B cell (primary cell): ENCODE measurements at regions not wholly inside any gene's neighbourhood (a gene's known extent, or its start where the extent isn't known, plus 50 kb on each side); places are given as distances from the start of the nearest gene placed in this dataset.

Experiments
- ATAC-seq: fragments of 200-7000 bp; cut with Tn5 transposase; one replicate; pipeline ENCODE4 v1.10.0; 2021; ENCODE audit warnings: low read depth, mild to moderate bottlenecking, moderate number of reproducible peaks, moderate library complexity
- CTCF ChIA-PET: fragments of 350-600 bp; sonication (Branson Sonifier 250); formaldehyde crosslinking; loops from one replicate; lab custom pipeline; 2021; ENCODE audit warnings: antibody characterized with exemption, inconsistent platforms; lab: Charles Lee
- POLR2A ChIA-PET: fragments of 350-600 bp; sonication (Branson Sonifier 250); formaldehyde crosslinking; loops from one replicate; lab custom pipeline; 2021; ENCODE audit warnings: antibody characterized with exemption; lab: Charles Lee
- DNase-seq: peaks from one replicate; pipeline ENCODE4 v3.0.0; 2013
- H2AFZ ChIP-seq: 2 replicates; pipeline ENCODE4 v1.6.1; 2012; ENCODE audit warnings: mild to moderate bottlenecking, low read depth, low read length; ENCODE audit not compliant: insufficient read depth, poor library complexity, severe bottlenecking
- H3K27ac ChIP-seq, 2 donors: 1 replicate in 1 of 2; 2 replicates in 1 of 2; pipeline ENCODE4 v1.5.1; 2012 to 2013; ENCODE audit warnings: low read length in 2 of 2, mild to moderate bottlenecking in 2 of 2, moderate library complexity in 1 of 2
- H3K27me3 ChIP-seq, 4 experiments: fragments of 200-600 bp in 1 of 4; sonication (generic) in 1 of 4; replicated peaks in 1 of 4; 1 replicate in 2 of 4; 2 replicates in 2 of 4; pipeline versions ENCODE4 v1.6.1 to v1.7.0; 2013 to 2016; ENCODE audit warnings: low read length in 3 of 4, mild to moderate bottlenecking in 2 of 4, mixed read lengths in 1 of 4, moderate library complexity in 1 of 4; ENCODE audit not compliant: insufficient read depth in 4 of 4, control insufficient read depth in 3 of 4; ENCODE audit errors: control extremely low read depth in 1 of 4
- H3K36me3 ChIP-seq, 2 experiments: replicated peaks in 1 of 2; 1 replicate in 1 of 2; 2 replicates in 1 of 2; pipeline versions ENCODE4 v1.6.1 to v1.7.1; 2013; ENCODE audit warnings: low read length in 1 of 2; ENCODE audit not compliant: insufficient read depth in 2 of 2, control insufficient read depth in 1 of 2; ENCODE audit errors: control extremely low read depth in 1 of 2, extremely low read depth in 1 of 2
- H3K4me1 ChIP-seq, 2 donors: fragments of 200-600 bp in 1 of 2; sonication (generic) in 1 of 2; 1 replicate in 1 of 2; 2 replicates in 1 of 2; pipeline versions ENCODE4 v1.5.1 to v1.6.1; 2013 to 2017; ENCODE audit warnings: low read length in 2 of 2; ENCODE audit not compliant: control insufficient read depth in 2 of 2, insufficient read depth in 2 of 2
- H3K4me2 ChIP-seq: replicated peaks from 2 replicates; pipeline ENCODE3; 2012; ENCODE audit warnings: mild to moderate bottlenecking, low read depth, low read length; ENCODE audit not compliant: poor library complexity, severe bottlenecking
- H3K4me3 ChIP-seq, 5 experiments: fragments of 200-600 bp in 1 of 5; sonication (generic) in 1 of 5; 1 replicate in 3 of 5; 2 replicates in 2 of 5; pipeline versions ENCODE4 v1.5.1 to v1.7.0; 2011 to 2016; ENCODE audit warnings: low read length in 4 of 5, mild to moderate bottlenecking in 4 of 5, low read depth in 2 of 5, control low read depth in 1 of 5, moderate library complexity in 1 of 5; ENCODE audit not compliant: insufficient read depth in 1 of 5; ENCODE audit errors: control extremely low read depth in 1 of 5, extremely low read depth in 1 of 5
- H3K79me2 ChIP-seq: fragments of 200-600 bp; sonication (generic); one replicate; pipeline ENCODE4 v1.6.0; 2016; ENCODE audit warnings: low read length; ENCODE audit not compliant: control insufficient read depth, insufficient read depth
- H3K9ac ChIP-seq: fragments of 200-600 bp; sonication (generic); 2 replicates; pipeline ENCODE4 v1.6.1; 2017; ENCODE audit warnings: mild to moderate bottlenecking, low read length, moderate library complexity
- H3K9me3 ChIP-seq, 3 donors: one replicate each; pipeline versions ENCODE4 v1.6.1 to v1.7.1; 2013; ENCODE audit warnings: low read length in 2 of 3; ENCODE audit not compliant: control insufficient read depth in 2 of 3, insufficient read depth in 1 of 3; ENCODE audit errors: control extremely low read depth in 1 of 3
- H4K20me1 ChIP-seq: 2 replicates; pipeline ENCODE4 v1.6.0; 2012; ENCODE audit warnings: mild to moderate bottlenecking, low read length; ENCODE audit not compliant: insufficient read depth, control insufficient read depth, poor library complexity, severe bottlenecking
- H3K27ac Mint-ChIP-seq: one replicate; pipeline ENCODE4 v1.8.0; 2021; ENCODE audit warnings: mixed read lengths
- H3K27me3 Mint-ChIP-seq: one replicate; pipeline ENCODE4 v1.8.0; 2021; ENCODE audit warnings: mixed read lengths
- H3K4me1 Mint-ChIP-seq: one replicate; pipeline ENCODE4 v1.8.0; 2021; ENCODE audit warnings: mixed read lengths
- H3K4me3 Mint-ChIP-seq: one replicate; pipeline ENCODE4 v1.8.0; 2021; ENCODE audit warnings: mixed read lengths
- H3K9me3 Mint-ChIP-seq: one replicate; pipeline ENCODE4 v1.8.0; 2022; ENCODE audit warnings: mixed read lengths; ENCODE audit not compliant: insufficient read depth
- CTCF ChIP-seq: fragments of 200-600 bp; IDR thresholded peaks from one replicate; pipeline ENCODE4 v1.8.0; 2022; ENCODE audit warnings: antibody characterized with exemption, mild to moderate bottlenecking
- EZH2 ChIP-seq: IDR thresholded peaks from 2 replicates; pipeline ENCODE4 v1.6.1; 2012; ENCODE audit warnings: borderline replicate concordance, low read depth, mild to moderate bottlenecking, moderate library complexity, low read length; ENCODE audit not compliant: insufficient read depth, poor library complexity, severe bottlenecking
- WGBS: methylation state at CpG from one replicate; pipeline ENCODE4 v1.1.5; 2013; ENCODE audit warnings: missing lambda C conversion rate; ENCODE audit not compliant: insufficient coverage; 5-methylcytosine and 5-hydroxymethylcytosine counted together
- intact Hi-C: fragments of 100-400 bp; cut with micrococcal nuclease; formaldehyde crosslinking; loops from one replicate; pipeline ENCODE4 v1.10.0; 2022

GRCh38 chr13:73681015-73681414 lies 453.2 kb downstream of the KLF12 start:
- WGBS: 100% methylated on average over 1 of the region's 3 CpGs
- H3K27ac ChIP-seq: no peak overlapping the region
- no peaks in the 10 kb centered on the region for H3K27me3 Mint-ChIP-seq
- H3K4me1 Mint-ChIP-seq: peaks cover 2% of the 10 kb centered on the region
- H3K27ac Mint-ChIP-seq: no peak overlapping the region
- no peaks in the 10 kb centered on the region for H3K79me2 ChIP-seq
- no peak for DNase-seq
- no peak for TF ChIP-seq CTCF
- no peak for TF ChIP-seq EZH2
- H4K20me1 ChIP-seq: no peaks in the 10 kb centered on the region
- intact Hi-C loops: no loop called here
- H3K4me3 Mint-ChIP-seq: no peak overlapping the region
- H3K36me3 ChIP-seq: no peaks in the 10 kb centered on the region
- no peaks in the 10 kb centered on the region for H3K9me3 ChIP-seq
- no peaks in the 10 kb centered on the region for H3K9me3 Mint-ChIP-seq
- H3K9ac ChIP-seq: no peak overlapping the region
- POLR2A ChIA-PET: no interaction called here
- CTCF ChIA-PET: no interaction called here
- no peak for ATAC-seq
- H3K4me2 ChIP-seq: no peak overlapping the region
- H2AFZ ChIP-seq: no peak overlapping the region
- H3K27me3 ChIP-seq: no peaks in the 10 kb centered on the region
- H3K4me1 ChIP-seq: no peaks in the 10 kb centered on the region
- no peak overlapping the region for H3K4me3 ChIP-seq

- Histone ChIP-seq H3K9me3 (no peaks in the 10 kb centered on the region), H4K20me1 (no peaks in the 10 kb centered on the region), H2AFZ (no peak overlapping the region), H3K9ac (no peak overlapping the region), H3K27ac (no peak overlapping the region), H3K4me2 (no peak overlapping the region), H3K79me2 (no peaks in the 10 kb centered on the region), H3K27me3 (no peaks in the 10 kb centered on the region), H3K36me3 (no peaks in the 10 kb centered on the region), H3K4me3 (no peak overlapping the region), H3K4me1 (no peaks in the 10 kb centered on the region)
- no peak for ATAC-seq
- Mint-ChIP-seq H3K4me1 (no peaks in the 10 kb centered on the region), H3K27ac (no peak overlapping the region), H3K27me3 (no peaks in the 10 kb centered on the region), H3K9me3 (no peaks in the 10 kb centered on the region), H3K4me3 (no peak overlapping the region)
- CTCF ChIA-PET: no interaction called here
- DNase-seq: no peak
- WGBS: no CpG with 5 or more reads among the region's 4 CpGs
- POLR2A ChIA-PET: no interaction called here
- no peak for TF ChIP-seq CTCF
- no peak for TF ChIP-seq EZH2
- intact Hi-C loops: no loop called here
Measured at GRCh38 chr13:73677048-73677601, 457.1 kb downstream of the KLF12 start.
